Left kidney (tissue), 1 donor: ENCODE measurements at regions not wholly inside any gene's neighbourhood (a gene's known extent, or its start where the extent isn't known, plus 50 kb on each side); places are given as distances from the start of the nearest gene placed in this dataset.
"Not testable (repeated sequence)": the region's sequence is repeated elsewhere in the genome, so short reads cannot be mapped to it uniquely, and the experiment has no call there.

ENCODE experiments used
- DNase-seq: peaks from one replicate; pipeline ENCODE4 v3.0.0-alpha.2; 2013

DNA sequence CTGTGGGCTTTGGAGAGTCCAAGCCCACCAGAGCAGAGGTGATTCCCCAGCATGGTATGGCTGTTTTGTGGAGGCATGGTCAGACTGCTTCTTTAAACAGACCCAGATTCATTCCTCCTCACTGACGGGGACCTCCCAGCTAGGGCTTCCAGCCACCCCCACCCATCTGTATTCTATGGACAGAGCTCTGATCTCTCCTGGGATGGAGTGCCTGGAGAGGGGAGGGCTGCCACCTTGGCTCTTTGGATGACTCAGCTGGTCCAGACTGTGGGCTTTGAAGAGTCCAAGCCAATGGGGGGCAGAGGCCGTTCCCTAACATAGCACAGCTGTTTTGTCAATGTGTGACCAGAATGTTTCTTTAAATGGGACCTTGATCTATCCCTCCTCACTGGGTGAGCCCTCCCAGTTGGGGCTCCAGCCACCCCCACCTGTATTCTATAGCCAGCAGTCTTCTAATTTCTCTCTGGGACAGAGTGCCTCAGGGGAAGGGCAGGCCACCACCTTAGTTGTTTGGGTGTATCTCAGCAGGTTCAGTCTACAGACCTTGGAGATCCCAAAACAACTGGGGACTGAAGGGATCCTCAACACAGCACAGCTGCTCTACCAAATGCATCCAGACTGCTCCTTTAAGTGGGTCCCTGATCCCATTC lies 122.0 kb upstream of the OSTN start:
- no peak for DNase-seq

DNA sequence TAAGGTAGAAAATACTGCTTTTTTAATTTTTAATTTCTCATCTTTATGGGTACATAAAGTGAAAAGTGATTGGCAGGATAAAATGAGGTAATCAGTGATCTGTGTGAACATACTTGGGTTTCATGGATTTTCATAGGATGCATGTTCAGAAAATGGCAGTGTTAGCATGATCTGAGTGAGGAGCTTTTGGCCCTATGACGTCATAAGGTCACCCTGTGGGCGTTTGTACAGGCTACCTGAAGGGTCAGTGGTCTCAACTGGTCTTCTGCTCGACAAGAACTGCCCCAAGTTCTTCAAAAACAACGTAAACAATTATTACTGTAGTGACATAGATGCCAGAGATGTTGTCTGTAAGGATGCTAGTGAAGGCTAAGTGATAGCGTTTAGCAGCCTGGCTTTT lies 124.5 kb upstream of the OSTN start:
- DNase-seq: no peak

DNA sequence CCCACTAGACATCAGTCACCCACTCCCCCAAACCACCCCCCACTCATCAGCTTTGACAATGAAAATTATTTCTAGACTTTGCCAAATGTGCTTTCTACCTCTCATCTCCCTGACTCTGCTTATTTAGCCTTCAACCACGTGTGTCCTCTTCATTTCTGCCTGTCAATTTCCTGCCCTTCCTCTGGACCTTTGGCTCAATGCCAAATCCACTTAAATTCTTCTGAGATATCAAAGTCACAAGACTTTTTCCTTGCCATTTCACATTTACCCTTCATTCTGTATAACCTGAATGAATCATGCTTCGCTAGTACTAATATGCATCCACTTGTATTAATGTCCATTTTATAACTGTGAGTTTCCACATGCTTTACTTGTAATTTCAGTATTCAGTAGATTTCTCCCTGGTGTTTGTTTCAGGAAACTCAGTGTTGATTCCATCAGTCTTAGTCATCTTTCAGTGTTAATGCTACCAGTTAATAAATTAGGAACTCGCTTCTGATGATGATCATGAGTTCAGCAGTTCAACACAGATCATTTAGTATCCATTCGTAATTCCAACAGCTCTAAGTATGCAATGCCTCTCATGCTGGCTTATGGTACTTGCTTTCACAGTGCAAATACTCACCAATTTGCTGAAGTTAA lies 128.2 kb upstream of the OSTN start:
- no peak for DNase-seq

DNA sequence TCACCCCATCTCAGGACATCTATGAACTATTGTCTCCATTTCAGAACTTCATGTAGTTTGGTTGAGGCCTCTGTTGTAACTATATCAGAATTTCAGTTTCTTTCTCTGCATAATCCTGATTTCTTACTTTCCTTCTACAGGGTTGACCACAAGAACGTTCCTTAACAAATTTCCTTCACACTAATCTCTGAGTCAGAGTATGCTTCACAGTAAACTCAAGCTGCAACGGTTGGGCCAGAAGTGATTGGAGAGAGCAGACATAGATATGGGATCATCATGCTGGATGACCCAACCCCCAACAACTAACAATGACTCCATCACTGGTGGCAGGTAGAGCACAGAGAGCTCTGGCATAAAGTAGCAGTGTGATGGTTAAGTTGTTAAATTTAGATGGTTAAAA lies 128.8 kb upstream of the OSTN start:
- no peak for DNase-seq

DNA sequence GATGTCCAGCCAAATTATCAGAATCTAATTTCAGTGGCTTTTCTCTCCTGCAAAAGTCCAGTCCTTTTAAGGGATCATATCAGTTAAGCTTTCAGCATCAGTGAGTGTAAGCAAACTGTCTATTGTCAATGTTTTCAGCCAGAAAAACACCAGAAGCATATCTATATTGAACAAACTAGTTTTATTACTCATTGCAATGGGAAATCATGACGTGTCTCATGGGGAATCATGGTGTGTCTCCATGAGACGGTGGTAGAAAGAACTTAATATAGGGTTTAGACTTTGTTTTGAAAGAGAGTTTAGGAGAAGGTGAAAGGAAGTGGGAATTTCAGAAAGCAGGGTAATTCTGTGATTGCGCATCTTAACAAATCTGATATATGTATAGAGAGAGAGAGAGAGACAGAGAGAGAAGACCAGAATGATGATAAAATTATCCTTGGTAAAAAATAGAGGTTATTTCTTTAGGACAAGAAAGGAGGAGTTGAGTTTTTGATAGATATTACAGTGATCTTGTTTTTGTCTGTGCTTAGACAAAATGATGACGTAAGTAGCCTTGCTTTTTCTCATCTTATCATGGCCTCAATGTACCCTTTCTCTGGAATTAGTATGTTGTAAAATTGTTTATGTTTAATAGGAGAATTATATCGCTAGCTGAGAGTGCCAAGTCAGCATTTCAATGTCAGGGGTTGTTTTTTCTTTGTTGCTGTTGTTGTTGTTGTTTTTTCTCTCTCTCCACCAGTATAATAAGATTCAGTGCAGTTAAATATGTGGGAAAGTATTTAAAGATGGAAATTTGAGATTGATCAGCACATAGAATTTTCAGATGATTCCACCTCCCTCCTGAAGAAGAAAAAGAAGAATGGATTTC lies 129.9 kb upstream of the OSTN start:
- DNase-seq: no peak

DNA sequence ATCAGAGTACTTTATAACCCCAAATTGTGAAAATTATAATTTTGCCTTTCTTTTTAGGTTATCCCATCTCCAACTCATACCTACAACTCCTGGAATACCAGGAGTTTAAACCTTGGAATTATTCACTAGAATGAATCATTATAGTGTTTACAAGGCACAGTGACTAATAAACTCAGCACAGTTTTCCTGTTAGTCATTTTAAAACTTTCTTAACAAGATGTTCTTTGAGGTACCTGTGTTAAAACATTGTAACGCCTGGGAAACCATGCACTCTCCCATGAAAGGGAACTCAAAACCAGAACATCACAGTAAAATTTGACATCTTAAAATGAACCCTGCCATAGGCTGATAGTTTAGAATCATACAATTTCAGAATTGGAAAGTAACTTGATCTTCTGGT lies 132.4 kb upstream of the OSTN start:
- no peak for DNase-seq

DNA sequence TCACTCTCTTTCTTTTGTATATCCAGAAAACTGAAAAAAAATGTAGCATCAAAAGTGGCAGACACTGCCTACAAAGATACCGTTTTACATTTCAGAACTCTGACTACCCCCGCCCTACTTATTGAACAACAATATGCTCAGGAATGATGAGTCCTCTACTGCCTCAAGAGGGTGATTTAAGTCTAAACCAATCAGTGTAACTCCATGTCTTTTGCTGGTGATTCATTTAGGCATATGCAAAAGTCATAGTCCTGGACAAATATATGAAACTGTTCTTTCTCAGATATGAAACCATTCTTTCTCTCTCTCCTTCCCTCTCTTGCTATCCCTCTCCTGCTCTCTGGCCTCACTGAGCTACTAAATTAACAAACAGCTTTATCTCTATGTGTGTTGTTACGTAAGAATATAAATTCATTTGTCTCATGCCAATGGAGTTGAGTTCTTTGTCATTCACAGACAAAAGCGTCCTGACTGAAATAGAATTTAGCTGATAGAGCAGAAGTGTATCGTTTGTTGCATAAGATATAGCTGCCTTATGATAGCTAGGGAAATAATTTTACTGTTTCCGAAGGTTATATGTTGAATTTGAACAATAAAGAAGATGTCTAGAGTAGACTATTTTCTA lies 133.7 kb upstream of the OSTN start:
- DNase-seq: no peak

DNA sequence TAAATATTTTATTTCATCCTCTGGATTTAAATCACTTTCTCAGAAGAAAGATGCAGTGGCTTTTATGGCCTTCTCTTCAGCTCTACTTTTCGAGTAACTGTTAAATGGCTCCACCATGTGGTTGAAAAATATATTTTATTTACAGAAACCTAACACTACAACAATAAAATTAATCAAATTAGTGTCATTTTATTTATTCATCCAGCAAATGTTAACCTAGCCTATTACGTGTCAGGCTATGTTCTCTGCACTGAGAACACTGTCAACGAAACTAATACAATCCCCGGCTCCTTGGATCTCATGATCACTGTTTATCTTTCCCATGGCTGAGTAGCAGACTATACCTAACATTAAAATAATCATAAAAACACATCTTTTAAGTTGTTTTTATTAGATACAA lies 148.0 kb upstream of the OSTN start:
- DNase-seq: peak; percentile 22

DNA sequence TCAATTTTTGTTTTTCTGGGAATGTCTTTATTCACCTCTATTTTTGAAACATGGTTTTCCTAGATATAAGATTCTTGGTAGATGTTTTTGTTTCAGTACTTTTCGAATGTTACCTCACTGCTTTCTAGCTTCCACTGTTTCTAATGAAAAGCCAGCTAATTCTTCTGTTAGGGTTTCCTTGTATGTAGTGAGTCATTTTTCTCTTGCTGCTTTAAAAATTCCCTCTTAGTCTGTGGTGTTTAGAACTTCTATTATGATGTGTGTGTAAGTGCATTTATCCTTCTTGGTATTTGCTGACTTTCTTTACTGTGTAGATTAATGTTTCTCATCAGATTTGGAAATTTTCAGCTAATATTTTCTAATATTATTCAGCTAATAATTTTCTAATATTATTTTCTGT lies 151.1 kb upstream of the OSTN start:
- DNase-seq: no peak

DNA sequence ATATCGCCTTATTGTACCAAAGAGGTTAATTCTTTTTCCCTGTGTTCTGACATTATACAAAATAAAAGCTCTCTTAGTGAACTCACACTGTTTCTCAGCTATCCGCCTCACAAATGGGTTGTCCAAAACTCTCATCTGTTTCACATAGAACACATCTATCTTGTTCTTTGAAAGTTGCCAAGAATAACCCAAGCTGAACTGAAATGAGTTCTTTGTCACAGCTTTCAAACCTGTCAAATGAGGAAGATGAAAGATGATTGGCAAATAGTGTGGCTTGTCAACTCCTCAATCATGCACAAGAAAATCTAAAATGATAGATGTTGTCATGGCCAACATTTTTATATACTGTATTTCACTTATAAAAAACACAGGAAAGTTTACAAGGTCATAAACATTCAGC lies 168.1 kb upstream of the OSTN start:
- no peak for DNase-seq

DNA sequence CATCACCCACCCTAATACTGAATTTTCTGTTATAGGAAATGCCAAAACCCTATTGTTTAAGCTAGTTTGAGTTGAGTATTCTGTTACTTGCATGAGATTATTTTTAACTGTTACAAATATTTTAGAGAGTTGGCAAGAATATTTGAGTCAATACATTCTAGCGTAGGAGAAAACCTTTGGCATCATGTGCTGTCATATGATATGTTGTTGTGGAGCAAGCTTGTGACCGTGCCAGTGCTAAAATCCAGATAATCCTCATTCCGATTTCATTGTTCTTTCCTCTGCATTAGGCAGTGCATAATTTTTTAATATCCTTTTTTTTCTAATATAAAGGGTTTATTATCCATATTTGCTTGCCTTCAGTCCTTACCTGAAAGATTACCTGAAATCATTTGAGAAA lies 168.0 kb upstream of the GMNC start:
- DNase-seq: no peak

DNA sequence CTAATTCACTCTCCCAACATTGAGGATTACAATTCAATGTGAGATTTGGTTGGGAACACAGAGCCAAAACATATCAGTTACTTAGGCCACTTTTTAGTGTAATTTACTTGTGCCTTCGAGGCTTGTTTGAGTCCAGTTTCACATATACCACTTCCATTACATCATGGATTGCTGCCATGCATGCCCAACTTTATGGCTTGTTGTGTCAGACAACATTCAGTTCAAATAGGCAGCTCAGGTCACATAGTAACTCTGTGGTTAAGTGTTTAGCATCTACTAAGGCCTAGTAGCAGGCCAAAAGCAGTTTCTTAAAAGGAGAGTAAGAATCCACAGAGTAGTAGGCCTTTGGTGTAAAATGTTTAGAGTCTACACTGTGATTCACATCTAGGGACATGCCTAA lies 164.3 kb upstream of the GMNC start:
- DNase-seq: peak; percentile 4

DNA sequence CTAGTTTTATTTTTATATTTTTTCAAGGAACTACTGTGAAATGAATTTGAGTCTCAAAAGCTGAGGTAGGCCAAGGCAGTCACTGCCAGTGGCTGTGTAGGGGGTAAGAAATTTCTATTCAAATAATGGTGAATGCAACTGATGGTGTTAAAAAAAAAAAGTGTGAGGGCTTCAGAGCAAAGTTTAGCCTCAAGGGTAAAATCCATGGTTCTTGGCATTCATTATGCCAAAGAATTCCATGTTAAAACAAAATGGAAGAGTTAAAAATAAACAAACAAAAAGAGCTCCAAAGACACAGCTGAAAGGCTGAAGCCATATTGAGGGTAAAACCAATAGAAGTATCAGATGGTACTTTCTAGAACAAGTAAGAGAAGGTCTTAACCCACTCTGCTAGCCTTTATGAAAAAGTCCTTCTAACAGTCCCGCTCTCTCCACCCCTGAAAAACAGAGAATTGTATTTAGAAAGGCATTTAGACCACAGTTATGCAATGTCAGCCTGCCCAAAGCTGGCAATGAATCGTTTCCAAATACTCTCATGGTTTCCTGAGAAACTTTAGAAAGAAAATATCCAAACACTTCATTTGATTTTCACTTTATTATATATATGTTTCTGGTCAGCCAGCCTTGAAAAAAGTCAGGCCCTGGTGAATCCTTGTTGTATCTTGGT lies 158.4 kb upstream of the GMNC start:
- DNase-seq: no peak

DNA sequence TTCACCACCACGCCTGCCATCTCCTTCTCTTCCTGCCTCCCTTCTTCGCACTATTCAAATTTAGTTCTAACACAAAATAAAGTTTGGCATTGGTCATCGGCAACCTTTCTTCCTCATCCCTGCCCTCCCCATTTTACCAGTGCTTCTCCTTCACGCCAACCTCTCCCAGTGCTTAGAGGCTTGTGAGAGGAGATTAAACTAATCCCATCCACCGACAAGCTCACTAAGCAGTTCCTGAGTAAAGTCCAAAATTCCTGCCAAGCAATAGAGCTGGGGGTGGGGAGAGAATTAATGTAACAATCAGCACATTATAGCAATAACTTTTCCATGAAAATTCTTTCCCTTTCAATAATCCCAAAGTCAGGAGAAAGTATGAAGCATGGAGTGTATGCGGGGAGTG lies 157.4 kb upstream of the GMNC start:
- DNase-seq: no peak

DNA sequence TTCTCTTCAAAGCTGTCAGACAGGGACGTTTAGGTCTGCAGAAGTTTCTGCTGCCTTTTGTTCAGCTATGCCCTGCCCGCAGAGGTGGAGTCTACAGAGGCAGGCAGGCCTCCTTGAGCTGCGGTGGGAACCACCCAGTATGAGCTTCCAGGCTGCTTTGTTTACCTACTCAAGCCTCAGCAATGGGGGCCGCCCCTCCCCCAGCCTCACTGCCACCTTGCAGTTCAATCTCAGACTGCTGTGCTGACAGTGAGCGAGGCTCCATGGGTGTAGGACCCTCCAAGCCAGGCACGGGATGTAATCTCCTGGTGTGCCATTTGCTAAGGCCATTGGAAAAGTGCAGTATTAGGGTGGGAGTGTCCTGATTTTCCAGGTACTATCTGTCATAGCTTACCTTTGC lies 153.5 kb upstream of the GMNC start:
- not testable (repeated sequence) for DNase-seq

DNA sequence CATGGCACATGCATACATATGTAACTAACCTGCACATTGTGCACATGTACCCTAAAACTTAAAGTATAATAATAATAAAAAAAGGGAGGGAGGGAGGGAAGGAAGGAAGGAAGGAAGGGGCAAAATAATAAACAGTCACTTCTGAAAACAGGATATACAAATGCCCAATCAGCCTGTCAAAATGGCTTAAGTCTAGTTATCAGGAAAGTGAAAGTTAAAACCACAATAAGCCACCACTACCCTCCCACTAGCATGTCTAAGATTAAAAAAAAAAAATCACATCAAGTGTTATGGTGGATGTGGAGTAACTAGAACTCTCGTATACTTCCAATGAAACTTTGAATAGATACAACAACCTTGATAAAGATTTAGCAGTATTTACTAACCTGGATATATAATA lies 145.6 kb upstream of the GMNC start:
- DNase-seq: no peak

DNA sequence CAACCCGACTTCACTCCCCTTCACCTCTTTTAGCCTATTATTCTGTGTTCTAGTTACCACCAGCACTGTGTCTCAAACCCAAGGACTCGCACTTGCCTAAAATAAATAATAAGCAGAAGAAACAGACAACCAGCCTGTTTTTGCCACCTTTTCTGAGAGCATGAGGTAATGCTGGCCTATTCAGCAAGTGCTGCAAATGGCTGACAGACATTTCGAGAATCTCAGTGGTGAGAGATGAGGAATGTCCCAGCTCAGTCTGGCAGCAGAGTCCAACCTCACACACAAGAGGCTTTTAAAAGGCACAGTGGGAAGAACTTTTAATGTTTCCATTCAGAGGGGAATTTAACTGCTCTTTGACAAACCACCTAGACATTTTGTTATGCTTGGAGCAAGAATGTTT lies 143.3 kb upstream of the GMNC start:
- no peak for DNase-seq

DNA sequence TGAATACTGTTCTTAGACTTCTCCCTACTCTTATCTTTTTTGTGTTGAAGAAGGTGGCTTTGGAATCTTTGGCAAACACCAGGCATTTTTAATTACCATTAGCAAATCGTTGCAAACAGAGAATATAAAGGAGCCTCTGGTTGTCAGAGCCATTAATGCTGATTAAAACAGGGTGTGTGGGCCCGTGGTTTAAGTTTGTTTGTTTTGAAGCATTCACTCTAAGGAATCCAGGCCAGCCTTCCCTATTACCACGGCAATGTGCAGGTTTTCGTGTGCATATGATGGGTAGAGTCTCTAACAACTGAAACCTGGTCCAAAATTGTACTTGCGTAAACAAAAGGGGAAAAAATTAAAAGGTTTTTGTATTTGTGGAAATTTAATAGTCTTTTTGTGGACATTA lies 141.2 kb upstream of the GMNC start:
- no peak for DNase-seq

DNA sequence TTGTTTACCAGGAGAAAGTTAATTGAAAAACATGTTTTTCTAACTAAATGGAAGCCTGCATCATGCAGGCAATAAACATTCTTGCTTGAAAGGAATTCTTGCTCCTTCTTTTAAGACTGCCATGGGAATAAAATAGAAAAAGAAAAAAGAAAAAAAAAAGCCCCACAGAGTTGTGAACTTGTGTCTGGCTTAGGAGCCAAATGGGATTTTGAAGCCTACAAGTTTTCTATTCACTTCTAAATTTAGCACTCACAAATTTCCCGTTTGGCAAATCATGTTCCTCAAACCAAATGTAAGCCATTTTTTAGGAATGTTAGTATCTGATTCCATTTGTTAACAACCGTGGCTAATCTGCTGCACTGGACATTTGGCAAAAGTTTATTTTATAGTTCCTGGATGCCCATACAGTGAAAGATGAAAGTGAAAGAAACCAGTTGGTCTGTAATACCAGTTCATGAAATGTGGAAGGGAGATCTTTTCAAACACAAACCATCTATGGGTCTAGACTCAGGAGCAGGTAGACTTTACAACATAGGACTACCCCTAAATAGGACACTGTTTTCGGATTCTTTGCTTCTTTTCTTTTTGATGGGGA lies 133.8 kb upstream of the GMNC start:
- no peak for DNase-seq

DNA sequence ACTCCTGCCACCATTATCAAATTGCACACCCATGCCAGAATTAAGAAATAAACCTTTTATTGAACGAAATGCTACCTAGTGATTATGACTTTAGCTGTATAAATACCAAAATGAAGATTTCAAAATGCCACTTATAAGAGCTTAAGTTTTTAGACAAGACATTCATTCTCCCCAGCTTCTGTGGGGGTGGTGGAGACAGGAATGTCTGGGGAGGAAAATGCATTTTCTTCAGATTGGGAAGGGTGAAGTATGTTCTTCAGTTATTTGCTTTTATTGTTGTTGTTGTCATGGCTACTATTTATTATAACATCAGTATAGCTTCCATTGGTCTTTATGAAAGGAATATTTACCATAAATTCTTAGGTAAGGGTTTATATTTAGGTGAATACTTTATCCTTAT lies 132.7 kb upstream of the GMNC start:
- DNase-seq: no peak

DNA sequence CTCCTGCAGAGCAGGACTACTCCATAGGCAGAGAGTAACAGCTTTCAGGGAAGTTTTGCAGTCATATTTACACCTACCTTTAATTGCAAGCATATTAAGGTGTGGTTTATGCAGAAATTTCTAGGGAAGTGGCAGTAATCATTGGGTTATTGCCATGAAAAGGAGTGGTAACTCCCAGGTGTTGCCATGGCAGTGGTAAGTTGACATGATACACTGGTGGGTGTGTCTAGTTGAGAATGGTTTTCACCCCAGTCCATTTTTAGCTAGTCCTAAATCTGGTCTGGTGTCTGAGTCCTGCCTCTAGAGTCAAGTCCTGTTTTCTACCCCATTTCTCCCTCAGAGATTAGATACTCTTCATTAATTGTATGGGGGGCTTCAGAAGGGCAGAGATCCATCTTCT lies 128.4 kb upstream of the GMNC start:
- no peak for DNase-seq

DNA sequence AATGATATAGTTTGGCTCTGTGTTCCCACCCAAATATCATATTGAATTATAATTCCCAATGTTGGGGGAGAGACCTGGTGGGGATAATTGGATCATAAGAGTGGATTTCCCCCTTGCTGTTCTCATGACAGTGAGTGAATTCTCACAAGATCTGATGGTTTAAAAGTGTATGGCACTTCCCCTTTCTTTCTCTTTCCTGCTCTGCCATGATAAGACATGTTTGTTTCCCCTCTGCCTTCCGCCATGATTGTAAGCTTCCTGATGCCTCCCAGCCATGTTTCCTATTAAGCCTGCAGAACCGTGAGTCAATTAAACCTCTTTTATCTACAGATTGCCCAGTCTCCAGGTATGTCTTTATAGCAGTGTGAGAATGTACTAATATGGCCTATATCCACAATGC lies 126.7 kb upstream of the GMNC start:
- DNase-seq: no peak
